ENCODE measurements at regions not wholly inside any gene's neighbourhood (a gene's known extent, or its start where the extent isn't known, plus 50 kb on each side); places are given as distances from the start of the nearest gene placed in this dataset.

DNA sequence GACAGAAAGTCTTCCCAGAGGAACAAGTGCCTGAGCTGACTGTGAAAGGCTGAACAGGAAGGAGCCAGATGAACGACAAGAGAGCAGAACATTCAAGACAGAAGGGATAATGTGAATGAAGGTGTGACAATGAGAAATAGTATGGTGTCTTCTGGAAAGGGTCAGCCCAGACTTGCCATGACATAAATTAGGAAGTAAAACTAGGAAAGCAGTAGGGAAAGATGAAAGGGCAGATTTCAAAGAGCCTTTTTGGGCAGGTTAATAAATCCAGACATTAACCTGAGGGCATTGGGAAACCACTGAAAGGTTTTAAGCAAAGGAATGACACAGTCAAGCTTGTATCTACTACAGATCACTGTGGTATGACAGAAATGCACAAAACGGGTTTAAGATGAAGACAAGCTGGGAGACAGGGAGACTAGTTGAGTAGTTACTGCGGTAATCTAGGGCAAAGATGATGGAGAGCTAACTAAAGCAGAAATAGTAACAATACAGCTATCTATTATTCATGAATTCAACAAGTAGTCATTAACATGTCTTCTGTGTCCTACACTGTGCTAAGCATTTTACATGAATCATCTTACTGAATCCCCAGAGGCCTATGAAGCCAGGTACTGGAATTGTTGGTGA lies 580.9 kb upstream of the WWC1 start:
- peak; percentile 75 for DNase-seq

DNA sequence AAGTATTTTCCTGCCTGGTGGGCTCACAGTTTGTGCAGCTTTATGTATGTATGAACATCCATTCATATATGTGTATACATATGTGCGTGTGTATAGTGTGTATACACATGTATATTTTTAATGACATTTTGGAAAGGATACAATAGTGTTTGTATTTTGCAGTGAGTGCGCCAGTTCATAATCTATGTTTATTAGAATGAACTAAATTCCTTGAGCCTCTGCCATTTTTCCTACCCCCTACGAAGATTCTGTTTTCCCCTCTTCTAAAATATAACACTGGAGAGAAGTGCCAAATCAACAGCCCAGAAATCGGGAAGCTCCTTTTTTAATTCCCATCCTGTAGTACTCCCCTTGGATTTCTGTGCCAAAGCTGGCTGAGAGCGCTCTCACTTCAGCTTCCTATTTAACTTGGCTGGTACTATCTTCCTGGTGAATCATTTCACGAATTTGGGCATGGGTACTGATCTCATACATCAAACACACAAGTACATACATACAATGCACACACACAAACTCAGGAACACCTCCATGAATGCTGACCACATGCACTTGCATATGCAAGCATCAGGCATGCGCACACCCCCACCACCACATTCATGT lies 578.4 kb upstream of the WWC1 start:
- no peak for DNase-seq

DNA sequence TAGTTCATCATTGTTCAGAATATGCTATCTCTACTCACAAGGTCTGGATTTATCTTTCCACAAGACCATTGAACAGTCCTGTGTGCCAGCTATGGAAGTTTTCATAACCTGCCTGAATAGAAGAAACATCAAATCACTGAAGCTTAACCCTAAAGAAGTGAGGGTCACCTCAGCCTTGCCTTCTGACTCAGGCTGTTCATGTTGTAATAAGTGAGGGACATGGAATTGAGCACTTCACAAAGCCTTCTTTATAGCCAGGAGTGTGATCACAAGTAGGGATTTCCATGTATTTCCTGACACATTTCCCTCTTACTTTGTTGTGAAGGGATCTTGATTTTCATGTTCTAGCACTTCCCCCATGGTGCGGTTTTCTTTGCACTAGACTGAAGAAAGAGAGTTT lies 577.5 kb upstream of the WWC1 start:
- no peak for DNase-seq

DNA sequence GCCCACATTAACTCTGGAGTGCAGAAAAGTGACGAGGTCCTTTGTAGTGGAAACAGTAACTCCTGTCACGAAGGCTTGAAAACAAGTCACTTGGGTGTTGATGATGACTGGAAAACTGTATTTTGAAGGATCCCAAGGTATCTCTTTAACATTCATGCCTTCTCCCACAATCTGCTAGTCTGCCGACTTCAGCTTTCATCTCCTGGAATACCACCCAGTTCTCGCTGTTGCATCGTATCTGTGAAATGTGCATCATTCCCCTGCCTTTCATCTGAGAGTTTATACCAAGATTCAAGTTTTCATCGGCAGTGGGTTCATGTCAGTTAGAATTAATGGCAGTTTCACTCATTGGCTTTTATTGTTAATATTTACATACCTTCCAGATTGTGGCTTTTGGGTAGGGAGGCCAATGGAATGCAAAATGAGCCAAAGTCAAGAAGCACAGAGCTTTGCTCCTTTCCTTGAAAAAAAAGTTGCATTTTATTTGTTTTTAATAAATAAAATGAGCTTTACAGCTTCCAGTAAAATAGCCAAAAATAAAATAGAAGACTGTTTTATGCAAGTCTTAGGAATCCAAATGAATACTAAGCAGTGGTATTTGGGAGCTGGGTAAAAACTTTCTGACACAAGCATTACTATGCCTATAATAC lies 575.2 kb upstream of the WWC1 start:
- peak; percentile 93 for DNase-seq

DNA sequence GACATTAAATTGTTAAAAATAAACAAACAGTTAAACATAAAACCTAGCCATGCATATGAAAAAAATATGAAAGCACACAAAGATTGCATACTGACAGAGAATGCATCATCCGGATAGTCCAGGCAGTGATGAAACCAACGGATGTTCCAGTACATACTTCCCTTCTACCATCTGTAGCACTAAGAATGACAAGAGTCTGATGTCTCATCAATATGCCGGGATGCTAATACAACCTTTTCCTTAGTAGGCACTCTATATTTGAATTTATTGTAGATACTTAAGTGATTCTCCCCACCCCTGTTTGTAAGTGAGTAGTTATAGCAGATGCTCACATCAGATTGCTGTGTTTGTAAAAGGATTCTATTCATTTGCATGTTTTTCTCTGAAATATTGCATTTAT lies 571.2 kb upstream of the WWC1 start:
- DNase-seq, result peak; percentile 61

DNA sequence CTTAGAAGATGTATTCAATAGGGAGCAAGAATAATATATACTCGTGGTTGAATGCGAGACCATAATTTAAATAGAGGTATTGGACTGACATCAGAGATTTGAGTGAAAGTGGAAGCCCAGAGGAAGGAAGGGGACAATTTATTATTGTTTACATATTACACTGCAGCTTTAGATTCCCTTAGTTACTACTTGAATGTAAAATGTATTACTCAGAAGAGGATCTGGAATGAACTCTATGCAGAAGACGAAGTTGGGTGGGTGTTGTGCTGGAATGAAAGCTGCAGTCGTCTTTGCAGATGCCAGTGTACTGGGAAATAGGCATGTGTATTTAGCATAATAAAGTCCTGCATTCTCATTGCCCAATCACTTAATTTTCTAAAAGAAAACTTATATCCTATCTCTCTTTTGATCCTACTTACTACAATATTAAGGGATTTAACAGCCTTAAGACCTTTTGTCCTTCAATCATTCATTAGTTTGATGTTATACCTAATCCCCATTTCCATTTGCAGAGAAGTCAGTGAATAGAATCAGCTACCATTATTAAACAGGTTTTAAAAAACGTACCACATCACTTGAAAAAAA lies 570.7 kb upstream of the WWC1 start:
- peak; percentile 80 for DNase-seq

DNA sequence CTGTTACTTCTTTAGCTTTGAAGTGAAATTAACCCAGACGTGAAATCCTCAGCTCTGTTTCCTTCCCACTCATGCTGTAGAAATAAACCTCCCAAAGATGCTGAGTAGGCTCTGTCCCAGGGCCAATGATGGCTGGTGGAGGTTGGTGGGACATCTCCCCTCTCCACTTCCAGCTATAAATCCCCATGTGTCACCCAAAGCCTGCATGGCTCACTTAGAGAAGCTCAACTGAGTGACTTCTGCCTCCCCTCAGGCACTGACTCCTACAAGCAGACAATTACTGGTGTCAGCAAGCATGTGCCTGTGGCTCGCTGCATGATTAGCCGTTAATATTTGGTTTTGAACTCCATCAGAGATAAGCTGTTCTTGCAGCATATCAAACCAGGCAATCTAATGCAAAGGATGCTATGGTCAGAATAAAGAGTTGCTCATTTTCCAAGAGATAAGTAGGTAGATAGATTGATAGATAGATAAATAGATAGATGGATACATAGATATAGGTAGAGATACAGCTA lies 569.5 kb upstream of the WWC1 start:
- DNase-seq, result no peak

DNA sequence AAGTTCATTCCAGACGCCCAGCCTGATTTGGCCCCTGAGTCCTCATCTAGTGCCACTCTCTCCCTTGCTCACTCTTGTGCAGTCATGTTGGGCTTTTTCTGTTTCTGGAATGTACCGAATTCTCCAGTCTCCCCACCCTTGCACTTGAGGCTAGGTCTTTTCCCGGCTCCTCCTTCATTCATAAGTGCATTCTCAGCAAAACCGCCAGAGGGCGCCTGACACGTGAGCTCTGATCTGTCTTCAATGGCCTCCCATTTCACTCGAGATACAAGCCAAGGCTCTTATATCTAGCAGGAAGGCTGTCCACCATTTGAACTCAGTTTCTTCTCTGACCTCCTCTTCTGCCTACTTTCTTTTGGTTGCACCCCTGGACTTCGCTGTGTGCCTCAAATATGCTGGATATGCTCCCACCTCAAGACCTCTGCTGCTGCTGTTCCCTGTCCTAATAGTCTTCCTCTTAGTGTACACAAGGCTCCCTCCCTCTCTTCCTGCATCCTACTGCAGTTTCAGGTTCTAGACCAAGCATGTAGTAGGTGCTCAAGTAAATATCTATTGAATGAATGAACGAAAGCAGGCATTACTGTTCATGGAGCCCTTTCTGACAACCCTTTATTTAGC lies 568.1 kb upstream of the WWC1 start:
- DNase-seq, result peak; percentile 86

DNA sequence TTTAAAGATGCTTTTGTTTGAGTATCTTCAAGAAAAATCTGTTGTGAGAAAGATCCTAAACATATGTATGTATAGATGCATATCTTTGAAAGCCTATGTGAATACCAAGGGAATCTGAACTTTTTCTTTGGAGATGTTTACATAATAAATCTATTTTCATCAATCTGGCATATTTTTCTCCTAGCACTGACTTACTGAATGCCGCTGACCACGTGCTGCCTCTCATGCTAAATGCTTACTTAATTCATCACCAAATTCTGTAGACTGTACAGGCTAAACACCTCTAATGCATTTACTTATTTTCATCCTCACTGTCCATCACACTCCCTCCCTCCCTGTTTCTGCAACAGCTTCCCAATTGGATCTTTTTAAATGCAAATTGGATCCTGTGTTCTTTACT lies 566.2 kb upstream of the WWC1 start:
- DNase-seq, result peak; percentile 76

DNA sequence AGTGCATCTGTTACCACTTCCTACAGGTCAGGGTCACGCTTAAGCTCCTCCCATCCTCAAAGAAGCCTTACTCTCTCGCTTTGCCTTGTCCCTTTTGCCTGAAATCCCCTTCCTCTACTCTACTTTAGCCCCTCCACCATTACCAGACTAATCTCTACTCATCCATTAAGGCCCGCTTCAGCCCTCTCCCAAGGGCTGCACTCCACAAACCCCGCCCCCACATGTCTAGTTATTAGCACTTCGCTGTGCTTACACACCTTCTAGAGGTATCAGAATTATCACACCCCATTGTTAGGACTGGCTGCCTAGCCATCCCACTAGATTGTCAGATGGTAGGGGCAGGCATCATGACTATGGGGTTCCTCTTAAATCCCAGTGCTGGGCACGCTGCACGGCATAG lies 565.7 kb upstream of the WWC1 start:
- DNase-seq, result no peak

DNA sequence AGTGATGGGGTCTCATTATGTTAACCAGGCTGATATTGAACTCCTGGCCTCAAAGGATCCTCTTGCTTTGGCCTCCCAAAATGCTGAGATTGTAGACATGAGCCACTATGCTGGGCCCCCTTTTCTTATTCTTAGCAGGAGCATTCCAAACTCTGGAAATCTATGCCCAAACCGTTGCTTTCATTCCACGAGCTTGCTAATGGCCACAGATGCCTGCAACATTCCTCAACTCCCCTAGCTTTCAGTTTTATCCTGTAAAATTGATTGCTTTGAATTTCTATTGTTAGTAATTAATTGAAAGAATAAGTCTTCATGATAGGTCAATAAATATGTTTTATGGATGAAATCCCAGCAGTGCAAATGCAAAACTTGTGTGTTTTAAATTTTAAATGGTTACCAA lies 564.8 kb upstream of the WWC1 start:
- peak; percentile 76 for DNase-seq

DNA sequence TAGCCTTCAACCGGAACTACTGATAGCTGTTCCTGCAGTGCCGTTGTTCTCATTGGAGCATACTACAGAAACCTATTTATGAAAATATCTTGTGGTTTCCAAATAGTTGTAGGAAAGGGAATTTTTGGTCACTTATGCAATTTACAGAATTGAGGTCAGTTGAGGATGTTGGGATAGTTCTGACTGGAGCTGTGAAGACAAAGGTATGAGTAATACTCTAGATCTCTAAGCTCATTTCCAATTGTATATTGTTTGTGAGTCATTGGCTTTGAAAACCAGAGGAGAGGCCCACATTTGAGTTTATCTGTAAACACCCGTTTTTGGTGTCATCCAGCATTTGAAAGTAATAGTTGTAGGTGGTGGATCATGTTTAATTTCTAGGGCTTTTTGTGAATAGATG lies 561.3 kb upstream of the WWC1 start:
- DNase-seq, result peak; percentile 98

DNA sequence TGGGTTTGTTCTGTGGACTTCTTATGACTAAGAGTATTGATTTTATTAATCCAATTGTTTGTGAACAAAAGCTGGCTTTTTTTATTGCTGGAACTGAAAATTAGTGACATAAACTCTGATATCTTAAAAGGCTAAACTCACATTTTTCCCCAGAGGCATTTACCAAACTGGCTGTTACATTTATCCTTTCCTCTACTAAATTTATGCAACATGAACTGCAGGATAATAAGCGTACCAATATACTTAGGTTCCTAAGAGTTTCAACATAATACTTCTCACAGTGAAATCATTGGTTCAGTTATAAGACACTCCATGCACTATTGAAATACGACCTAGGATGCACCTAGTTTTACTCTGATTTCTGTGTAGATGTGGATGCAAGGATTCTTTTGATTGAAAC lies 560.8 kb upstream of the WWC1 start:
- DNase-seq, result no peak

DNA sequence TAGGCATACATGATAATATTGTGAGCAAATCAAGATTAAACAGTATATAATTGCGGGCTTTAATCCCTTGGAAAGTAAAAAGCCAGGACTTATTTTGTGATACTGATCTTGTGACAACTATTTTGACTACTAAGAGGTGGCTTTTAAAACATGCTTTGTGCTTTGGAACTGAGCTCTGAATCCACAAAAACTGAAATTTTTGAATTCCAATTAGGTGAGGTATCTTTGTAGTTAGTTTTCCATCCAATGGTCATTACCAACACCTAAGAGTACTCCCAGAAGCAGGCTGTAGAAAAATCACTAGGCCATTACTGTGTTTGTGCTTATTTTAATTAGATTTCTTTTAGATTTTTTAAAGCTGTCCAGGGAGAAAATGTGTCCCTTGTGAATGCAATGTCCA lies 559.5 kb upstream of the WWC1 start:
- DNase-seq, result peak; percentile 33

DNA sequence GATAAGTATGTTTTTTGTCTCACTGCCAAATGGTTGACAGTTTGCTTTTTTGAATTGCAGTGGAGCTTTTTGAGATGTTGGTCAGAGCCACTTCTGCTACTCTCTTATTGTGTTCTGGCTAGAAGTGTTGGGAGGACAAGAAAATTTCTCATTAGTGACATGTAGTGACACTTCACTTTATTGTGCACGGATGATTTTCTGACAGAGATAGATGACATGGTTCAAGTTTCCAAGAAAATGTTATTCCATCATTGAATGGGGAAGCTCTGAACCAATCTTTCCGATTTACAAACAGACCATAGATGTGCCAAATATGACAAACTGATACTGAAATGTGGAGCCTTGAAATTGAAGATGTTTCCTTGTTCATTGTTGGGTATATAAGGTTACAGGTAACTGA lies 558.9 kb upstream of the WWC1 start:
- no peak for DNase-seq

DNA sequence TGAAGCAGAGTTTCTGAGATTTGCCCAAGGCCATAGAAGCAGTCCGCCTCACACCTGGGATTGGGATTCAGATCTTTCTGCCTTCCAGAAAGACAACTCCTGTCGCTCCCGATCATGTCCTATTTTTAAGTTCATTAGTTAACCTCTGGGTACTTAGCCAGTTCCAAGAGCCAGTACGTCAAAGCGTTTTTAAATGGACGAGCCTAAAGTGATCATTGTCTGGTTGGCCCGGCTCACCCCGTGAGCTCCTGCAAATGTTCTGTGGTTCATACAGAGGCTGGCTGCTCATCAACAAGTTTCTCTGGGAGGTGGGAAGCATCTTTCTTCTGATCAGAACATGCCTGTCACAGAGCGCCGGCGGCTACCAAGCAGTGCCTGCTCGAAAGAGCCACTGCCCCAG lies 554.5 kb upstream of the WWC1 start:
- no peak for DNase-seq

DNA sequence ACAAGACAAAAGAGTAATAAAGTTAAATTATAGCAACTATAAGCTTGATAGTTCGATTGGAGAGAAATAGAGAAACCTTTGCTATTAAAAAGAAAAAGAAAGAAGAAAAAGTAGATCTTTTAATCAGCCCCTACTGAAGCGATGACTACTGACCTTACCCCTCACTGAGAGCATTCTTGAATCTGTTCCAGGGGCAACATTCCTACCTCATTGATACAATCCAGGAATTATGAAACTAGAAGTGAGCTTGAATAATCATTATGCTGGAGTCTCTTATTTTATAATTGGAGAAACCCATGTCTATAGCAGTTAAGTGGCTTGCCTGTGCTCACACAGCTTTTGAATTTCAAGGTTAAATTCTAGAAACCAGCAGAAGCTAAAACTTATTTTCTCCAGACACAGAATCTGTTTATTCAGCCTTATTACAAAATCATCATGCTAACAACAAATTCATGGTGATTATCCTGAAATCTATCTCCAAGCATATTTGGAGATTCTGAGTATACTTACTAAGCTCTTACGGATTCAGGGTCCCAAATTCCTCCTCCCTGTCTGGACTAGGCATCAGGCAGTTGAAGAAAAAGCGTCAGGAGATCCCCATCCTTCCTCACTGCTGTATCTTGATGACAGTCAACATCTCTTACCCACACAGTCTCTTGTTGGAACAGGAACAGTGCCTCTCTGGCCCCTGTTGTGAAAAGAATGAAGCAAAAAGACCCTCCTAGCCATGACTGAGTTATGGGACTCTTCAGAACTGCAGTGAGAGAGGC lies 547.6 kb upstream of the WWC1 start:
- peak; percentile 95 for DNase-seq

DNA sequence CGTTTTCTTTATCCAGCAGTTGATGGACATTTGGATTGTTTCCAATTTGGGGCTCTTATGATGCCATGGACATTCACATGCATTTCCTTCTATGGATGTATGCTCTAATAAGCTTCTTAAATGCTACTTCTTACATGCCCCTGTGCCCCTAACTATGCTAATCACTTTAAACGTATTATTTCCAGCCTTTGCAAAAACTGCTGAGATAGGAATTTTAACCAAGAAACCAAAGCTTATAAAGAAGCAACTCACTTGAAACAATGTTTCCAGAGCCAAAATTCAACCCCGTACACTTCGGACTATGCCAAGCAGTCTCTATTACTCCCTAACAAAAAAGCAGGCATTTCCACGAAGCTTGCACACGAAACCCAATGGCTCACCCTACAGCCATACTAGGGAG lies 545.6 kb upstream of the WWC1 start:
- DNase-seq, result no peak

DNA sequence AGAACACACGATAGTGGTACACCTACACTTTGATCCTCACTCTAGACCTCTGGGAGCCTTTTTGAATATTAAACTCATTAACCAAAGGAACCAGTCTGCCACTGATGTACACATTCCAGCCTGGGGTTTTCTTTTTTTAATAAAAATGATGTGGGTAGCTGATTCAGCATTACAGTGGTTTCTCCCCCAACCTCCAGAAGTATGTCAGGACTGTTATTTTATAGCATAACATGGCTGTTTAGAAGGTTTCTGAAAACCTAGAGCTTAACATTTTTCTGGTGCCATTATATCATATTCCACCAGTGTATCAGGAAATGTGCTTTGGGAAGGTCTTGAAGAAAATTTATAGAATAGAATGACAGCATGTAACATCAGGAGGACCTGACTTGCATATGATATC lies 540.9 kb upstream of the WWC1 start:
- DNase-seq, result peak; percentile 73

DNA sequence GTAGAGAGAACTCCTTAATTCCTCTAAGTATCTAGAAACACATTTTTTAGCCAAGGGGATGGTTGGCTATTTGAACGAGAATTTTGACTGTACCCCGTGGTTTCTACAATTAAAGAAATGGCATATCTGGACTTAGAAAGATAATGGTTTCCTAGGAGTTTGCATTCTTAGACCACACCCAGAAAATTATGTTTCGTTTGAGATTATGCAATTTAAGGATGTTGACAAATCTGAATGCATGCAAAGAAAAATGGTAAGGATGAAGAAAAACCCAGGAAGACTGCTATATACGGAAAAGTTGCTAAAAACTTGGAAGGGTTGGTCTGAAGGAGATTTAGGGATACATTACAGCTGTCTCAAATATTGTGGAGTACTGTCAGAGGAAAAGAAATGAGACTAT lies 538.5 kb upstream of the WWC1 start:
- no peak for DNase-seq

DNA sequence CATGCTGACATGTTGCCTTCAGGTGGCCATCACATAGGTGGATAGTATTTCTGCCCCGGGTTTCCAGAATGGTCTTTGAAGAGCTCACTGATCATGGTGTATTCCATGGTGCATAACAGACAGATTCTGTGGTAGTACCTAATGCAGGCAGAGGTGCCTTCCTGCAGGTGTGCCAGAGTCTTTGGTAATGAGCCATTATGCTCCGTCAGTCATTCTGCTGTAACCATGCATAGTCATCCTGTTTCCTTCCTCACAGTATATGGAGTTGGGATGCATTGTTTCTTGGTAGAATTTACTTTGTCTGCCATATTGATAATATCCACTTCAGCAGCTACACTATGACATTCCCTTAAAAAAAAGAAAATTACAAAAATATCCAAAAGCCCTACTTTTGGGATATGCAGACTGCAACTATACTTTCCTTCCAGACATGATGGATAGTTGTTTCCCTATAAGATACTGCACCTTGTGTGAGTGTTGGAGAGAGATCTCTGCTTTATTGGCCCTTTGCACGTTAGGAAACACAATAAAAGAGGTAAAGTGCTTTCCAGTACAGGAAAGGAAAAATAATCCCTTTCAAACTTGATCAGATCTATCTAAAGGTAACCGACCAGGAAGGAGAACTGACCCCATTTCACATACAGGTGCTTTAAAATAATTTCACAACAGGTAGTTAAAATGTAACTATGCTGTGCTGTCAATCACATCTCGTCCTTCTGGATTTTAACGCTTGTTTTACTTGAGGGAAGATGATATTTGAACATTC lies 537.5 kb upstream of the WWC1 start:
- no peak for DNase-seq

DNA sequence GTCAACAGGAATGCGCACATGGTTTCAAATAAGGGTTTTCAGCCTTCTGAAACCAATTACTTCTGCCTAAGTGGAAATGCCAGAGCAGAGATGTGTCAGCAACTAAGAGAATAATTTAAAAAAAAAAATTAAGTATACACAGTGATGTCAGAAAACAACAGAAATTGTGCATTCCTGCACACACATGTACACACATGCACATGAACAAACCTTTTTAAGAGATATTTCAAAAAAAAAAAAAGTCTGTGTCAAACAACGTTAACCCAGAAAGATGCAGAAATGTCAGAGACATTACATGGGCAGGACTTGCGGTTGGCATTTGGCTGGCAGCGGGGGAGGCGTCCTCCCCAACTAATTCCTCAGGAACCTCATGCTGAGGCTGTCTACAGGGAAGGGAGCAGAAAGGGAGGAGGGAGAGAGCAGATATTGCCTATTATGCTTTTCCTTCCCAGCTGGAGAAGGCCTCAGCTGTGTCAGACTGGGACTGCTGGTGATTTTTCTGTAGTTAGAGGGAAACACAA lies 536.9 kb upstream of the WWC1 start:
- peak; percentile 93 for DNase-seq

Measured in fibroblast of skin of abdomen (primary cell).